ENCODE measurements at regions not wholly inside any gene's neighbourhood (a gene's known extent, or its start where the extent isn't known, plus 50 kb on each side); places are given as distances from the start of the nearest gene placed in this dataset.

DNA sequence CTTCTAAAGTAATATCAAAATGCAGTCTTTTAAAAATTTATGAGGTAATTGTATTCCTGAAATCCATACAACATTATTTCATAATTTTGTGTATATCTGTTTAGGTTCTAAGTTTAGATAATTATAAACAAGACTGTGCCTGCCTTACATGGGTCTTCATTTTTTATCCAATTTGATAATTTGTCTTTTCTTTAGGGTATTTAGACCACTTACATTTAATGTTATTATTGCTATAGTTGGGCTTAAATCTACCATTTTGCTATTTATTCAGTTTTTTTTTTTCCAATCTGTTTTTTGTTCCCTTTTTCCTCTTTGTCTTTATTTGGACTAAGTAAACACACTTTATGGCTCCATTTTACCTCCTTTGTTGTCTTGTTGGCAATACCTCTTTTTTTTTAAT lies 312.5 kb upstream of the MEX3C start:
- TF ChIP-seq ZNF282 (CRISPR knock-in tag; IDR thresholded peaks at IDR 0.05) (no peak), ZFP36 (IDR thresholded peaks at IDR 0.05; ENCODE audit: low read depth, low read length, partially characterized antibody) (no peak), MEF2D (tag; conservative IDR thresholded peaks at IDR 0.05; ENCODE audit: low read depth) (no peak), ZNF23 (CRISPR knock-in tag; IDR thresholded peaks at IDR 0.05) (no peak), EGR1 (conservative IDR thresholded peaks at IDR 0.05) (no peak), TAF1 (IDR thresholded peaks at IDR 0.05; ENCODE audit: control insufficient read depth, extremely low read depth, insufficient read depth, low read length, severe bottlenecking) (no peak), CEBPB (tag; IDR thresholded peaks at IDR 0.05) (no peak), BHLHE40 (IDR thresholded peaks at IDR 0.05; ENCODE audit: low read length) (no peak)

All from K562 (cell line).